Neural progenitor cell (in vitro differentiated cells): ENCODE measurements at regions not wholly inside any gene's neighbourhood (a gene's known extent, or its start where the extent isn't known, plus 50 kb on each side); places are given as distances from the start of the nearest gene placed in this dataset.
A peak's percentile ranks its signal among the peaks of the same experiment; 100 is the strongest.

ENCODE experiments used
- DNase-seq: peaks from one replicate; pipeline ENCODE4 v3.0.0-alpha.2; 2016; ENCODE audit warnings: low spot score
- H2AFZ ChIP-seq: fragments of 200-600 bp; sonication (generic); replicated peaks from 2 replicates; pipeline ENCODE4 v1.6.1; 2016; ENCODE audit warnings: antibody characterized with exemption
- H3F3A ChIP-seq: fragments of 200-600 bp; sonication (generic); 2 replicates; pipeline ENCODE4 v1.6.1; 2016; ENCODE audit warnings: antibody characterized with exemption, low read depth
- H3K27ac ChIP-seq: fragments of 200-600 bp; sonication (generic); 2 replicates; pipeline ENCODE4 v1.5.1; 2016; ENCODE audit warnings: mild to moderate bottlenecking
- H3K27me3 ChIP-seq: fragments of 200-600 bp; sonication (generic); 2 replicates; pipeline ENCODE4 v1.6.1; 2016; ENCODE audit warnings: mild to moderate bottlenecking, moderate library complexity
- H3K36me3 ChIP-seq: fragments of 200-600 bp; sonication (generic); 2 replicates; pipeline ENCODE4 v1.5.1; 2016
- H3K4me1 ChIP-seq: fragments of 200-600 bp; sonication (generic); 2 replicates; pipeline ENCODE4 v1.6.1; 2016; ENCODE audit warnings: mixed run types
- H3K4me2 ChIP-seq: fragments of 200-600 bp; sonication (generic); 2 replicates; pipeline ENCODE4 v1.6.1; 2016
- H3K4me3 ChIP-seq: fragments of 200-600 bp; sonication (generic); 2 replicates; pipeline ENCODE4 v1.5.1; 2016
- H3K79me2 ChIP-seq: fragments of 200-600 bp; sonication (generic); 2 replicates; pipeline ENCODE4 v1.6.1; 2016; ENCODE audit warnings: low read depth
- H3K9ac ChIP-seq: fragments of 200-600 bp; sonication (generic); 2 replicates; pipeline ENCODE4 v1.6.1; 2016
- H3K9me3 ChIP-seq: fragments of 200-600 bp; sonication (generic); 2 replicates; pipeline ENCODE4 v1.5.1; 2016; ENCODE audit warnings: low read depth
- H4K20me1 ChIP-seq: fragments of 200-600 bp; sonication (generic); 2 replicates; pipeline ENCODE4 v1.6.1; 2016; ENCODE audit warnings: low read depth
- H3K27ac Mint-ChIP-seq: 3 replicates; pipeline ENCODE4 v1.8.0; 2021; ENCODE audit warnings: mixed read lengths
- H3K27me3 Mint-ChIP-seq: 2 replicates; pipeline ENCODE4 v1.8.0; 2022; ENCODE audit warnings: low read depth, mild to moderate bottlenecking, inconsistent platforms, moderate library complexity, mixed read lengths; ENCODE audit not compliant: insufficient read depth
- H3K36me3 Mint-ChIP-seq: 3 replicates; pipeline ENCODE4 v1.8.0; 2021; ENCODE audit warnings: mixed read lengths
- H3K4me1 Mint-ChIP-seq: 3 replicates; pipeline ENCODE4 v1.8.0; 2021; ENCODE audit warnings: mixed read lengths
- H3K4me3 Mint-ChIP-seq: 3 replicates; pipeline ENCODE4 v1.8.0; 2021; ENCODE audit warnings: mild to moderate bottlenecking, moderate library complexity, mixed read lengths
- H3K9me3 Mint-ChIP-seq: 3 replicates; pipeline ENCODE4 v1.8.0; 2020; ENCODE audit warnings: mixed read lengths
- CTCF ChIP-seq: fragments of 200-600 bp; sonication (generic); IDR thresholded peaks from 2 replicates; pipeline ENCODE4 v1.5.1; 2017; ENCODE audit warnings: antibody characterized with exemption, mild to moderate bottlenecking
- EZH2 ChIP-seq: fragments of 200-600 bp; sonication (generic); IDR thresholded peaks from 2 replicates; pipeline ENCODE4 v1.6.1; 2017; ENCODE audit warnings: antibody characterized with exemption, mild to moderate bottlenecking, moderate library complexity
- EZH2phosphoT487 ChIP-seq: fragments of 200-600 bp; sonication (generic); IDR thresholded peaks from 2 replicates; pipeline ENCODE4 v1.6.1; 2017; ENCODE audit warnings: antibody characterized with exemption

GRCh38 chr15:31212326-31213080, 111.0 kb upstream of the TRPM1 start:
- no peaks in the 10 kb centered on the region for H3K79me2 ChIP-seq
- Mint-ChIP-seq H3K4me1 (peaks cover 11% of the 10 kb centered on the region), H3K9me3 (peaks cover 9% of the 10 kb centered on the region), H3K27ac (no peak overlapping the region), H3K4me3 (no peak overlapping the region), H3K36me3 (no peaks in the 10 kb centered on the region), H3K27me3 (peaks cover 11% of the 10 kb centered on the region)
- no peak overlapping the region for H3K4me2 ChIP-seq
- no peak overlapping the region for H3K9ac ChIP-seq
- H3K4me3 ChIP-seq = no peak overlapping the region
- H3K36me3 ChIP-seq = no peaks in the 10 kb centered on the region
- H4K20me1 ChIP-seq = no peaks in the 10 kb centered on the region
- peaks cover 9% of the 10 kb centered on the region for H3K27me3 ChIP-seq
- H2AFZ ChIP-seq = no peak overlapping the region
- TF ChIP-seq EZH2 (no peak), EZH2phosphoT487 (no peak), CTCF (no peak)
- DNase-seq = no peak
- H3K4me1 ChIP-seq = peaks cover 9% of the 10 kb centered on the region
- H3K9me3 ChIP-seq = no peaks in the 10 kb centered on the region
- H3K27ac ChIP-seq = no peak overlapping the region
- H3F3A ChIP-seq = no peaks in the 10 kb centered on the region

- Mint-ChIP-seq H3K9me3 (peaks cover 9% of the 10 kb centered on the region), H3K4me3 (peak overlapping the region; percentile 69), H3K27ac (no peak overlapping the region), H3K4me1 (peaks cover 11% of the 10 kb centered on the region), H3K36me3 (no peaks in the 10 kb centered on the region), H3K27me3 (peaks cover 14% of the 10 kb centered on the region)
- no peaks in the 10 kb centered on the region for H3K79me2 ChIP-seq
- peaks cover 9% of the 10 kb centered on the region for H3K27me3 ChIP-seq
- TF ChIP-seq EZH2phosphoT487 = no peak
- no peaks in the 10 kb centered on the region for H4K20me1 ChIP-seq
- H2AFZ ChIP-seq = no peak overlapping the region
- no peaks in the 10 kb centered on the region for H3K36me3 ChIP-seq
- H3K27ac ChIP-seq = no peak overlapping the region
- H3K4me2 ChIP-seq = no peak overlapping the region
- no peak overlapping the region for H3K9ac ChIP-seq
- H3K9me3 ChIP-seq = no peaks in the 10 kb centered on the region
- peaks cover 9% of the 10 kb centered on the region for H3K4me1 ChIP-seq
- no peaks in the 10 kb centered on the region for H3F3A ChIP-seq
- no peak overlapping the region for H3K4me3 ChIP-seq
- no peak for DNase-seq
Measured at GRCh38 chr15:31214158-31214863, 112.3 kb upstream of the KLF13 start.

- no peak for TF ChIP-seq CTCF
- TF ChIP-seq EZH2 = no peak
- no peak for TF ChIP-seq EZH2phosphoT487
- Mint-ChIP-seq H3K27ac (no peak overlapping the region), H3K27me3 (peaks cover 14% of the 10 kb centered on the region), H3K4me3 (peak overlapping the region; percentile 69), H3K36me3 (no peaks in the 10 kb centered on the region), H3K4me1 (peaks cover 11% of the 10 kb centered on the region), H3K9me3 (peaks cover 9% of the 10 kb centered on the region)
- Histone ChIP-seq H3K79me2 (no peaks in the 10 kb centered on the region), H3K4me2 (peak overlapping the region; percentile 78), H2AFZ (no peak overlapping the region), H3F3A (no peaks in the 10 kb centered on the region), H3K9me3 (no peaks in the 10 kb centered on the region), H3K4me1 (peaks cover 9% of the 10 kb centered on the region), H4K20me1 (no peaks in the 10 kb centered on the region), H3K4me3 (peak overlapping the region; percentile 58), H3K27me3 (peaks cover 9% of the 10 kb centered on the region), H3K36me3 (no peaks in the 10 kb centered on the region), H3K27ac (no peak overlapping the region), H3K9ac (no peak overlapping the region)
- no peak for DNase-seq
Measured at GRCh38 chr15:31214864-31215489, 111.7 kb upstream of the KLF13 start.
